SK-N-SH (cell line): ENCODE measurements at regions not wholly inside any gene's neighbourhood (a gene's known extent, or its start where the extent isn't known, plus 50 kb on each side); places are given as distances from the start of the nearest gene placed in this dataset.

ENCODE experiments used
- CHD2 ChIP-seq: fragments of 150-350 bp; IDR thresholded peaks from 2 replicates; pipeline ENCODE4 v1.6.1; 2018; ENCODE audit warnings: low read length; ENCODE audit not compliant: partially characterized antibody
- CTCF ChIP-seq: fragments of 200-600 bp; sonication (generic); IDR thresholded peaks from 2 replicates; pipeline ENCODE4 v1.6.1; 2017; ENCODE audit warnings: antibody characterized with exemption, mild to moderate bottlenecking, moderate library complexity
- EP300 ChIP-seq, 2 experiments: IDR thresholded peaks; 2 replicates each; pipeline versions ENCODE4 v1.4.0 to v1.6.1; 2012; ENCODE audit warnings: borderline replicate concordance in 1 of 2, low read depth in 1 of 2, low read length in 1 of 2
- MAX ChIP-seq: IDR thresholded peaks from 2 replicates; pipeline ENCODE4 v1.4.0; 2012; ENCODE audit warnings: low read depth
- MEF2A ChIP-seq: IDR thresholded peaks from 2 replicates; pipeline ENCODE4 v1.4.0; 2012; ENCODE audit warnings: low read depth, borderline replicate concordance
- RFX5 ChIP-seq: IDR thresholded peaks from 2 replicates; pipeline ENCODE4 v1.6.1; 2012; ENCODE audit warnings: mild to moderate bottlenecking, improper control_type of control experiment, low read length
- TAF1 ChIP-seq: IDR thresholded peaks from 2 replicates; pipeline ENCODE4 v1.6.1; 2012; ENCODE audit warnings: low read depth, mild to moderate bottlenecking, low read length, moderate library complexity, borderline replicate concordance
- USF1 ChIP-seq: IDR thresholded peaks from 2 replicates; pipeline ENCODE4 v1.4.0; 2012; ENCODE audit warnings: low read depth, borderline replicate concordance
- YY1 ChIP-seq: IDR thresholded peaks from 2 replicates; pipeline ENCODE4 v1.4.0; 2012; ENCODE audit warnings: low read depth, mild to moderate bottlenecking

- TF ChIP-seq CTCF: no peak
- no peak for TF ChIP-seq USF1
- TF ChIP-seq MAX: no peak
- no peak for TF ChIP-seq EP300 (IDR thresholded peaks at IDR 0.05; ENCODE audit: borderline replicate concordance in 1 of 2, low read depth in 1 of 2, low read length in 1 of 2)
- TF ChIP-seq YY1: no peak
- TF ChIP-seq RFX5: no peak
- TF ChIP-seq MEF2A: no peak
- TF ChIP-seq TAF1: no peak
- TF ChIP-seq CHD2: no peak
These were observed 561.4 kb downstream of the PYDC2 start for GRCh38 chr3:192022412-192022811.
